Upper lobe of right lung (tissue), 1 donor: ENCODE measurements at regions not wholly inside any gene's neighbourhood (a gene's known extent, or its start where the extent isn't known, plus 50 kb on each side); places are given as distances from the start of the nearest gene placed in this dataset.
"Not testable (repeated sequence)": the region's sequence is repeated elsewhere in the genome, so short reads cannot be mapped to it uniquely, and the experiment has no call there.

Experiments
- ATAC-seq: fragments of 200-7000 bp; cut with Tn5 transposase; one replicate; pipeline ENCODE4 v1.9.1; 2020; ENCODE audit warnings: mild to moderate bottlenecking, moderate library complexity
- DNase-seq: peaks from one replicate; pipeline ENCODE4 v3.0.0-alpha.2; 2020
- H3K27ac ChIP-seq: fragments of 200-600 bp; one replicate; pipeline ENCODE4 v1.8.0; 2022
- H3K27me3 ChIP-seq: fragments of 200-600 bp; one replicate; pipeline ENCODE4 v1.8.0; 2022; ENCODE audit warnings: mild to moderate bottlenecking
- H3K36me3 ChIP-seq: fragments of 200-600 bp; one replicate; pipeline ENCODE4 v1.8.0; 2022
- H3K4me1 ChIP-seq: fragments of 200-600 bp; one replicate; pipeline ENCODE4 v1.8.0; 2022
- H3K4me3 ChIP-seq: fragments of 200-600 bp; one replicate; pipeline ENCODE4 v1.8.0; 2022; ENCODE audit warnings: mild to moderate bottlenecking
- H3K9me3 ChIP-seq: fragments of 200-600 bp; one replicate; pipeline ENCODE4 v1.8.0; 2022
- CTCF ChIP-seq: fragments of 200-600 bp; IDR thresholded peaks from one replicate; pipeline ENCODE4 v1.8.0; 2022; ENCODE audit warnings: antibody characterized with exemption
- intact Hi-C: fragments of 100-400 bp; cut with DNase I; formaldehyde crosslinking; loops from one replicate; pipeline ENCODE4 v1.11.0; 2022
- donor health status: DM: no; HTN: yes; CAD: no; lungs with severe emphysema.

DNA sequence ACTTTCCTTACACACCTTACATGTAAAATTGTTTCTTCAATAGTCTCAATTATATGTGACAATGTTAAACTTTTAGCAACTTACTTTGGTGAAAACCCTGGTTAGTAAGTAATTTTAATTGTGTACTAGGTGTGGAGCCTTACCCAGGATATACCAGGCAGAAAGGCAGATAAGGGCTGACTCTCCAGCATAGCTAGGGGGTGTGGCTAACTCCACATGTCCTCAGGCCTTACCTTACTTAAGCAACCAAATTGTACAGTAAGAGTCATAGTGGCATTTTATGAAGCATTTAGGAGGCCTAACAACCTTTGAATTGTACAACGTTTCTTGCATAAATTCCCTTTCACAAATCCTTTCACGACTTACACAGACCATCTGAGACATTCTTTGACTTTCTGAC, 118.2 kb upstream of the OR9Q1 start:
- intact Hi-C loops = no loop called here

GRCh38 chr11:57908399-57908798, 115.3 kb upstream of the OR9Q1 start:
- H3K27me3 ChIP-seq, H3K27ac ChIP-seq, intact Hi-C loops, H3K36me3 ChIP-seq, DNase-seq, H3K4me3 ChIP-seq, ATAC-seq, H3K9me3 ChIP-seq, H3K4me1 ChIP-seq: not testable (repeated sequence)

More for the DNA sequence above, 118.2 kb upstream of the OR9Q1 start:
- H3K27me3 ChIP-seq = no peaks in the 10 kb centered on the region
- no peaks in the 10 kb centered on the region for H3K9me3 ChIP-seq
- H3K4me1 ChIP-seq = no peaks in the 10 kb centered on the region
- TF ChIP-seq CTCF = no peak
- DNase-seq = no peak
- no peak overlapping the region for H3K4me3 ChIP-seq
- no peaks in the 10 kb centered on the region for H3K36me3 ChIP-seq
- ATAC-seq = no peak
- no peak overlapping the region for H3K27ac ChIP-seq

DNA sequence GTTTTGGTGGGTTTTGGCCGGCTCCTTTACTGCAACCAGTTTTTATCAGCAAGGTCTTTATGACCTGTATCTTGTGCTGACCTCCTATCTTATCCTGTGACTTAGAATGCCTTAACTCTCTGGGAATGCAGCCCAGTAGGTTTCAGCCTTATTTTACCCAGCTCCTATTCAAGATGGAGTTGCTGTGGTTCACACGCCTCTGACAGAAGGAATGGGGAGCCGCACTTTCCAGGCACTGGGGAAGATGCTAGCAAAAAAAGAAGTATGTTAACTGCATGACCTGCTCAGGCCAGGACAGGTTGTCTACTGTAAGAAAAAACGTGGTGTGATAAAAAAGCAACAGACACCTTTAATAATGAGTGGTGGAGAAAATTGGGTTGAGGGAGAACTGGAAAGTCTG, 112.2 kb upstream of the OR9Q1 start:
- DNase-seq, H3K27me3 ChIP-seq, intact Hi-C loops, ATAC-seq, H3K9me3 ChIP-seq, H3K36me3 ChIP-seq, H3K4me3 ChIP-seq, H3K4me1 ChIP-seq, H3K27ac ChIP-seq: not testable (repeated sequence)

DNA sequence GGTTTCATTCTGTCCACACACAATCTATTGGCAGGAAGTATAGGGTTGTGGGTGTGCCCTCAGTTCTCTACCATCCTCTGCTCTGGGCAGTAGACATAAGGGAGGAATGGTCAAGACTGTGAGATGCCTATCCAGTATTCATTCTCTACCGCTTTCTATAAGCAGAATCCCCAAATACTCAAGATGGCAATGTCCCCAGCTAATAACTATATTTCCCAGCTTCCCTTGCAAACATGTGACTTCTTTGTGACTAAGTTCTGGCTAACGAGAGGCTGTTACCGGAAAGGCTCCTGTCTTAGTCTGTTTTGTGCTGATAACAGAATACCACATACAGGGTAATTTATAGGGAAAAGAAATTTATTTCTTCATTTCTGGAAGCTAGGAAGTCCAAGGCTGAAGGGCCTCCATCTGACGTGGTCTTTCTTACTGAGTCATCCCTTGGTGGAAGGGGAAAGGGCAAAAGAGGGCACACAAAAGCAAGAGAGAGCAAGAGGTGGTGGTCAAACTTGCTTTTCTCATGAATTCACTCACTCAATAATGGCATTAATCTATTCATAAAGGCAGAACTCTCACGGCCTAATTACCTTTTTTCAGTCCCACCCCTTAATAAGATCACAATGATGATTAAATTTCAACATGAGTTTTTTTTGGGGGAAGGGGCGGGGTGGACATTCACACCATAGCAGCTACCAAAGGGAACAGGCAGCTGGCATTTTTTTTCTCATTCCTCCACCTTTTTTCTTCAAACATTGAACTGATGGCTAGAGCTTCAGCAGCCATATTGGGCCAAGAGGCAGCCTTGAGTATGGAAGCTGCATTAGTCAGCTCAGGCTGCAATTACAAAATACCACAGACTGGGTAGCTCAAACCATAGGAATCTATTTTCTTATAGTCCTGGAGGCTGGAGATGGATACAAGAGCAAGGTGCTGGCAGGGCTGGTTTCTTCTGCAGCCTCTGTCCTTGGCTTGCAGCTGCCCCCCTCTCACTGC, 109.7 kb upstream of the OR9Q1 start:
- no peaks in the 10 kb centered on the region for H3K9me3 ChIP-seq
- no peak overlapping the region for H3K27ac ChIP-seq
- no peak for TF ChIP-seq CTCF
- no peaks in the 10 kb centered on the region for H3K4me1 ChIP-seq
- ATAC-seq (no peak), DNase-seq (no peak)
- H3K4me3 ChIP-seq = no peak overlapping the region
- H3K36me3 ChIP-seq = no peaks in the 10 kb centered on the region
- intact Hi-C loops = no loop called here
- H3K27me3 ChIP-seq = no peaks in the 10 kb centered on the region

DNA sequence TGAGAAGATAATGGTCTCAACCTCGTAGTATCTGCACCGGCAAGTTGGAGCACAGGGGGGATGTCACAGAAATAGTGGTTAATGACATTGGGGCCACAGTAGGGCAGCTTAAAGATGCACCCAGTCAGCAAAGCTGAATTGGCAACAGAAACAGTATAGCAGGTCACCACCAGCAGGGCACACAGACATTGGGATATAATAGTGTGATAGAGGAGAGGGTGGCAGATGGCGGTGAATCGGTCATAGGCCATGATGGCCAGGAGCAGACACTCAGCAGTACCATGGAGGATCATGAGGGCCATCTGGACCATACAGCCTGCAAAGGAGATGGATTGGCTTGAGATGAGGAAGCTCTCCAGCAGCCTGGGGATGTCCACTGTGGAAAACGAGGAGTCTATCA, 106.0 kb upstream of the OR9Q1 start:
- Histone ChIP-seq H3K27ac (no peak overlapping the region), H3K36me3 (no peaks in the 10 kb centered on the region), H3K27me3 (no peaks in the 10 kb centered on the region), H3K4me1 (no peaks in the 10 kb centered on the region), H3K4me3 (no peak overlapping the region), H3K9me3 (no peaks in the 10 kb centered on the region)
- intact Hi-C loops = no loop called here
- ATAC-seq (no peak), DNase-seq (no peak)
- no peak for TF ChIP-seq CTCF

DNA sequence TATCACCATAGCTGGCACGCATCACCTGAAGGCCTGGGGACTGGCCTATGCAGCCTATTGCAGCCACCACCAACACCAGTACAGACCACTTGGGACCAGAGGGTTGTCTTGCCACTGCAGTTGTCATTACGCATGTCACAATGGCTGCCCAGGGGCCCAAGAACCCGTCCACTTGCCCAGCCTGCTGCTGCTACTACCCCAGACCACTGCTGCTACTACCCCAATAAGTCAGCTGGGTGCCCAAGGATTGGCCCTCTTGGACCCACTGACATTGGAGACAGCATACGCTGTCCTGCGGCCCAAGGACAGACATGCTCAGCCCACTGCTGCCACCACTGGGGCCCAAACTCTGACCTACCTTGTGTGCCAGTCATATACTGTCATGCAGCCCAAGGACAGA, 102.7 kb upstream of the OR9Q1 start:
- Histone ChIP-seq H3K36me3 (no peaks in the 10 kb centered on the region), H3K4me3 (no peak overlapping the region), H3K4me1 (no peaks in the 10 kb centered on the region), H3K9me3 (no peaks in the 10 kb centered on the region), H3K27ac (no peak overlapping the region), H3K27me3 (no peaks in the 10 kb centered on the region)
- DNase-seq = no peak
- intact Hi-C loops = no loop called here
- ATAC-seq = peak; percentile 16
- no peak for TF ChIP-seq CTCF
